ENCODE measurements at regions not wholly inside any gene's neighbourhood (a gene's known extent, or its start where the extent isn't known, plus 50 kb on each side); places are given as distances from the start of the nearest gene placed in this dataset.
"Not testable (repeated sequence)": the region's sequence is repeated elsewhere in the genome, so short reads cannot be mapped to it uniquely, and the experiment has no call there.

- TF ChIP-seq, protein P1, sequence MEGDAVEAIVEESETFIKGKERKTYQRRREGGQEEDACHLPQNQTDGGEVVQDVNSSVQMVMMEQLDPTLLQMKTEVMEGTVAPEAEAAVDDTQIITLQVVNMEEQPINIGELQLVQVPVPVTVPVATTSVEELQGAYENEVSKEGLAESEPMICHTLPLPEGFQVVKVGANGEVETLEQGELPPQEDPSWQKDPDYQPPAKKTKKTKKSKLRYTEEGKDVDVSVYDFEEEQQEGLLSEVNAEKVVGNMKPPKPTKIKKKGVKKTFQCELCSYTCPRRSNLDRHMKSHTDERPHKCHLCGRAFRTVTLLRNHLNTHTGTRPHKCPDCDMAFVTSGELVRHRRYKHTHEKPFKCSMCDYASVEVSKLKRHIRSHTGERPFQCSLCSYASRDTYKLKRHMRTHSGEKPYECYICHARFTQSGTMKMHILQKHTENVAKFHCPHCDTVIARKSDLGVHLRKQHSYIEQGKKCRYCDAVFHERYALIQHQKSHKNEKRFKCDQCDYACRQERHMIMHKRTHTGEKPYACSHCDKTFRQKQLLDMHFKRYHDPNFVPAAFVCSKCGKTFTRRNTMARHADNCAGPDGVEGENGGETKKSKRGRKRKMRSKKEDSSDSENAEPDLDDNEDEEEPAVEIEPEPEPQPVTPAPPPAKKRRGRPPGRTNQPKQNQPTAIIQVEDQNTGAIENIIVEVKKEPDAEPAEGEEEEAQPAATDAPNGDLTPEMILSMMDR (IDR thresholded peaks at IDR 0.05), result no peak
- Mint-ChIP-seq H3K4me1 (ENCODE audit: unreplicated experiment) (no peaks in the 10 kb centered on the region), H3K27ac (ENCODE audit: unreplicated experiment) (no peak overlapping the region), H3K9me3 (ENCODE audit: unreplicated experiment) (peaks cover 31% of the 10 kb centered on the region), H3K4me3 (ENCODE audit: unreplicated experiment) (no peak overlapping the region), H3K27me3 (ENCODE audit: unreplicated experiment) (peaks cover 27% of the 10 kb centered on the region), H3K36me3 (ENCODE audit: unreplicated experiment) (peaks cover 6% of the 10 kb centered on the region)
- DNase-seq (ENCODE audit: extremely low spot score, unreplicated experiment), result no peak
These were observed 268.3 kb downstream of the RPAP3 start for GRCh38 chr12:47437570-47437969.

DNA sequence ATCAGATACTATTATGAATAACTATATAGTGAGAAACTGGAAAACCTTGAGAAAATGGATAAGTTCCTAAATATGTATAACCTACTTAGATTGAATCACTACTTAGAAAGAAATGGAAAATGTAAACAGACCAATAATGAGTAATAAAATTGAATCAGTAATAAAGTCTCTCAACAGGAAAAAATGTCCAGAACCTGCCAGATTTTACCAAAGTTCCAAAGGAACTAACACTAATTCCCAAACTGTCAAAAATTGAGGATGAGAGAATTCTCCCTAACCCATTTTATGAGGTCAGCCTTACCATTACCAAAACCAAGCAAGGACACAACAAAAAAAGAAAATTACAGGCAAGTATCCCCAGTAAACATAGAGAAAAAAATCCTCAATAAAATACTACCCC is 272.0 kb downstream of the RPAP3 start:
- DNase-seq (ENCODE audit: extremely low spot score, unreplicated experiment), result no peak
- no peaks in the 10 kb centered on the region for H3K4me1 Mint-ChIP-seq (ENCODE audit: unreplicated experiment)
- peaks cover 20% of the 10 kb centered on the region for H3K9me3 Mint-ChIP-seq (ENCODE audit: unreplicated experiment)
- peaks cover 29% of the 10 kb centered on the region for H3K27me3 Mint-ChIP-seq (ENCODE audit: unreplicated experiment)
- no peak overlapping the region for H3K27ac Mint-ChIP-seq (ENCODE audit: unreplicated experiment)
- TF ChIP-seq, protein P1 (IDR thresholded peaks at IDR 0.05), result no peak
- H3K4me3 Mint-ChIP-seq (ENCODE audit: unreplicated experiment), result no peak overlapping the region
- H3K36me3 Mint-ChIP-seq (ENCODE audit: unreplicated experiment), result peaks cover 6% of the 10 kb centered on the region

DNA sequence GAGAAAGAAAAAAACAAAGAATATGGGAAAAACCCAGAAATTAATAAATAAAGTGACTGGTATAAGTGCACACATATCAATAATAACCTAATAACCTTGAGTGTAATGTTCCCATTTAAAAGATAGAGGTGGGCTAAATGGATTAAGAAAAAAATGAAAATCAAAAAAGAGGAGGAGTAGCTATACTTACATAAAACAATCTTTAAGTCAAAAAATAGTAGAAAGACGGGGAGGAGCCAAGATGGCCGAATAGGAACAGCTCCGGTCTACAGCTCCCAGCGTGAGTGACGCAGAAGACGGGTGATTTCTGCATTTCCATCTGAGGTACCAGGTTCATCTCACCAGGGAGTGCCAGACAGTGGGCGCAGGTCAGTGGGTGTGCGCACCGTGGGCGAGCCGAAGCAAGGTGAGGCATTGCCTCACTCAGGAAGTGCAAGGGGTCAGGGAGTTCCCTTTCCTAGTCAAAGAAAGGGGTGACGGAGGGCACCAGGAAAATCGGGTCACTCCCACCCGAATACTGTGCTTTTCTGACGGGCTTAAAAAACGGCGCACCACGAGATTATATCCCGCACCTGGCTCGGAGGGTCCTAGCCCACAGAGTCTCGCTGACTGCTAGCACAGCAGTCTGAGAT is 279.0 kb downstream of the RPAP3 start:
- DNase-seq (ENCODE audit: extremely low spot score, unreplicated experiment); H3K36me3 Mint-ChIP-seq (ENCODE audit: unreplicated experiment); H3K4me1 Mint-ChIP-seq (ENCODE audit: unreplicated experiment); H3K27ac Mint-ChIP-seq (ENCODE audit: unreplicated experiment); H3K9me3 Mint-ChIP-seq (ENCODE audit: unreplicated experiment); H3K4me3 Mint-ChIP-seq (ENCODE audit: unreplicated experiment): not testable (repeated sequence)
- H3K27me3 Mint-ChIP-seq (ENCODE audit: unreplicated experiment), result peaks cover 16% of the 10 kb centered on the region

GRCh38 chr12:47422611-47423010 is 283.2 kb downstream of the RPAP3 start:
- Mint-ChIP-seq H3K27me3 (ENCODE audit: unreplicated experiment) (peaks cover 22% of the 10 kb centered on the region), H3K27ac (ENCODE audit: unreplicated experiment) (no peak overlapping the region), H3K4me3 (ENCODE audit: unreplicated experiment) (no peak overlapping the region), H3K36me3 (ENCODE audit: unreplicated experiment) (no peaks in the 10 kb centered on the region), H3K4me1 (ENCODE audit: unreplicated experiment) (no peaks in the 10 kb centered on the region), H3K9me3 (ENCODE audit: unreplicated experiment) (no peaks in the 10 kb centered on the region)
- no peak for DNase-seq (ENCODE audit: extremely low spot score, unreplicated experiment)
- TF ChIP-seq, protein P1 (IDR thresholded peaks at IDR 0.05), result no peak

GRCh38 chr12:47419497-47419896 is 286.3 kb downstream of the RPAP3 start:
- Mint-ChIP-seq H3K36me3 (ENCODE audit: unreplicated experiment) (no peaks in the 10 kb centered on the region), H3K27me3 (ENCODE audit: unreplicated experiment) (peaks cover 26% of the 10 kb centered on the region), H3K27ac (ENCODE audit: unreplicated experiment) (no peak overlapping the region), H3K4me1 (ENCODE audit: unreplicated experiment) (no peaks in the 10 kb centered on the region), H3K4me3 (ENCODE audit: unreplicated experiment) (no peak overlapping the region), H3K9me3 (ENCODE audit: unreplicated experiment) (peaks cover 7% of the 10 kb centered on the region)
- TF ChIP-seq, protein P1 (IDR thresholded peaks at IDR 0.05), result no peak
- DNase-seq (ENCODE audit: extremely low spot score, unreplicated experiment), result no peak

- TF ChIP-seq, protein P1 (IDR thresholded peaks at IDR 0.05), result no peak
- H3K4me1 Mint-ChIP-seq (ENCODE audit: unreplicated experiment), result no peaks in the 10 kb centered on the region
- peaks cover 7% of the 10 kb centered on the region for H3K9me3 Mint-ChIP-seq (ENCODE audit: unreplicated experiment)
- no peak for DNase-seq (ENCODE audit: extremely low spot score, unreplicated experiment)
- no peak overlapping the region for H3K27ac Mint-ChIP-seq (ENCODE audit: unreplicated experiment)
- peaks cover 36% of the 10 kb centered on the region for H3K27me3 Mint-ChIP-seq (ENCODE audit: unreplicated experiment)
- H3K4me3 Mint-ChIP-seq (ENCODE audit: unreplicated experiment), result no peak overlapping the region
- no peaks in the 10 kb centered on the region for H3K36me3 Mint-ChIP-seq (ENCODE audit: unreplicated experiment)
These were observed 287.9 kb downstream of the RPAP3 start for GRCh38 chr12:47417955-47418354.
